HG02885 (cell line): ENCODE measurements at regions not wholly inside any gene's neighbourhood (a gene's known extent, or its start where the extent isn't known, plus 50 kb on each side); places are given as distances from the start of the nearest gene placed in this dataset.

Source experiments
- ATAC-seq: cut with Tn5 transposase; IDR thresholded peaks from one replicate; pipeline ENCODE4 v1.9.1; 2021; ENCODE audit warnings: mild to moderate bottlenecking; ENCODE audit not compliant: unreplicated experiment, poor library complexity

- peak; percentile 70 for ATAC-seq
Observed at GRCh38 chr5:68378204-68378820, 162.8 kb downstream of the PIK3R1 start.

GRCh38 chr5:68379275-68380036, 163.9 kb downstream of the PIK3R1 start:
- no peak for ATAC-seq

- no peak for ATAC-seq
Observed at GRCh38 chr5:68380078-68380477, 164.5 kb downstream of the PIK3R1 start.

GRCh38 chr5:68381060-68381459, 165.5 kb downstream of the PIK3R1 start:
- ATAC-seq, result no peak

GRCh38 chr5:68381909-68382308, 166.4 kb downstream of the PIK3R1 start:
- no peak for ATAC-seq

GRCh38 chr5:68382640-68383039, 167.1 kb downstream of the PIK3R1 start:
- ATAC-seq, result no peak

GRCh38 chr5:68383888-68384310, 168.3 kb downstream of the PIK3R1 start:
- ATAC-seq, result no peak

- ATAC-seq, result no peak
Observed at GRCh38 chr5:68384936-68385594, 169.5 kb downstream of the PIK3R1 start.

- ATAC-seq, result no peak
Observed at GRCh38 chr5:68385936-68386335, 170.4 kb downstream of the PIK3R1 start.

GRCh38 chr5:68387074-68387796, 171.7 kb downstream of the PIK3R1 start:
- no peak for ATAC-seq

GRCh38 chr5:68389618-68390017, 174.1 kb downstream of the PIK3R1 start:
- ATAC-seq, result no peak

GRCh38 chr5:68392617-68393016, 177.1 kb downstream of the PIK3R1 start:
- ATAC-seq, result no peak

- ATAC-seq, result no peak
Observed at GRCh38 chr5:68395302-68395701, 179.7 kb downstream of the PIK3R1 start.

- ATAC-seq, result no peak
Observed at GRCh38 chr5:68395926-68396511, 180.5 kb downstream of the PIK3R1 start.

- ATAC-seq, result no peak
Observed at GRCh38 chr5:68396722-68397121, 181.2 kb downstream of the PIK3R1 start.

GRCh38 chr5:68398146-68398812, 182.7 kb downstream of the PIK3R1 start:
- no peak for ATAC-seq

- ATAC-seq, result no peak
Observed at GRCh38 chr5:68403301-68403700, 187.7 kb downstream of the PIK3R1 start.

- ATAC-seq, result no peak
Observed at GRCh38 chr5:68404246-68404645, 188.7 kb downstream of the PIK3R1 start.

GRCh38 chr5:68405026-68405684, 189.6 kb downstream of the PIK3R1 start:
- ATAC-seq, result no peak
